GM11168 (cell line): ENCODE measurements at regions not wholly inside any gene's neighbourhood (a gene's known extent, or its start where the extent isn't known, plus 50 kb on each side); places are given as distances from the start of the nearest gene placed in this dataset.

Source experiments
- in situ Hi-C: fragments of 300-500 bp; cut with MboI; formaldehyde crosslinking; loops from one replicate; pipeline ENCODE4 v1.12.0; 2022; ENCODE audit warnings: low sequenced_read_pairs; ENCODE audit not compliant: unreplicated experiment

GRCh38 chr16:9489835-9490467, 398.5 kb downstream of the HAPSTR1 start:
- in situ Hi-C loops: no loop called here

DNA sequence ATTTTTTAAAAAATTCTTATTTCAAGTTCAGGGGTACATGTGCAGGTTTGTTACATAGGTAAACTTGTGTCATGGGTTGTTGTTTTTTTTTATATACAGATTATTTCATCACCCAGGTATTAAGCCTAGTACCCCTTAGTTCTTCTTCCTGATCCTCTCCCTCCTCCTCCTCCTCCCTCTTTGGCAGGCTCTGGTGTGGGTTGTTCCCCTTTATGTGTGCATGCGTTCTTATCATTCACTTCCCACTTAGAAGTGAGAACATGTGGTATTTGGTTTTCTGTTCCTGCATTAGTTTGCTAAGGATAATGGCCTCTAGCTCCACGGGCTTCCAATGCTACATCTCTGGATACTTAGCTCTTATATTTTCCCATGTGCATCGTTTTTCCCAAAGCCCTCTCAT, 404.4 kb downstream of the HAPSTR1 start:
- in situ Hi-C loops: no loop called here

- in situ Hi-C loops: no loop called here
Observed at GRCh38 chr16:9497750-9498149, 406.3 kb downstream of the HAPSTR1 start.

DNA sequence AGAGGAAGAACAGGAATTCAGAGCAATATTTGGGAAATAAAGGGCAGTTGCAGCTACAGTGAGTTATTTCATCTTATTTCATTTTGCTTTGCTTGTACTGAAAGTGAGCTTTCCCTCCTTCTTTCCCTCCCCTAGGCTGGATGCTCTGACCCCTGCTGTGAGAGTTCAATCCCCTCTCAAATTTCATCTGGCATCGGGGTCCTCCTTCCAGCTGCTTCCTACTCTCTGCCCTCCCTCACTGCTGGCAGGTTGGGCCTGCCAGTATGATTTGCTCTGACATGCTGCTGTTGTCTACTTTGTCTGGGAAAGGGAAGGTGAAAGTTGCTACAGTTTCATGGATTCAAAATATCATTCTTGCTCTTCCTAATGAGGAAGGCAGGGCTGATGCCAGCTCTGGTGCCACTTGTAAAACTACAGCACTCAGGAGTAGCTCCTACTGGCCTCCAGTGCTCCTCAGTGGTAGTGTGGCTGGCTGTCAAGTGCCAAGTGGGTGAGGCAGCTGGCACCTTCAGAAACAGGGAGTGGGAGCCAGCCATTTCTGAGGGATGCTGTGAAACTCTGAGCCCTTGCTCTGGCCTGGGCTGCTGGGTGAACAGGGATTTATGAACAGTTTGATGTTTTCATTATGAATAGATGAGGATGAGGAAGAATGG, 408.6 kb downstream of the HAPSTR1 start:
- in situ Hi-C loops: no loop called here

- in situ Hi-C loops: no loop called here
Observed at GRCh38 chr16:9500872-9501271, 409.4 kb downstream of the HAPSTR1 start.

GRCh38 chr16:9503251-9503984, 412.0 kb downstream of the HAPSTR1 start:
- in situ Hi-C loops: no loop called here

DNA sequence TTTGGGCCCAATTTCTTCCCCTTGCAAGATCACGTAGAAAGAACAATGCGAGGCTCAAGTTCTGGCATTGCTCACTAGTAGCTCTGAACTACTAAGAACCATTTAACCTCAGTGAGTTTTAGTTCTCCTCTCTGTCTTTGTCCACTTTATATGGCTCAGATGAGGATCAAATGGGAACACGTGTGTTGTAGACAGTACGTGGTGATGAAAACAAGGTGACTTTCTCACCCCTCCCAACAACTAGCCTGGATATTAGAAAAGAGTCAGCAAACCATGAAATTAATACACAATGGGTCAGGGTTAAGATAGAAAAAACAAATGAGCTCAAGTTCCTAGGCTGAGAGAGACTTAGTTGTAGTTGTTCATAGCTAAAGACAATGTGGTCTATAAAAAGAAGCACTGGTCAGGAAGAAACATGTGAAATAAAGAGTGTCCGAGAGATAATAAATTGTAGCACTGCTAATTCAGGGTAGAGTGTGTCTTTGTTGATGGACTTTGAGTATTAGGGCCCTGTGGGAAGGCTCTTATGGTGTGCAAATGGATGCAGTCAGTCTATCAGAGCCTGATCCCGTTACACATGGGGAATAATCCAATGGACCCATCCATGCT, 417.0 kb downstream of the HAPSTR1 start:
- in situ Hi-C loops: no loop called here

GRCh38 chr16:9509663-9510062, 418.2 kb downstream of the HAPSTR1 start:
- in situ Hi-C loops: no loop called here

DNA sequence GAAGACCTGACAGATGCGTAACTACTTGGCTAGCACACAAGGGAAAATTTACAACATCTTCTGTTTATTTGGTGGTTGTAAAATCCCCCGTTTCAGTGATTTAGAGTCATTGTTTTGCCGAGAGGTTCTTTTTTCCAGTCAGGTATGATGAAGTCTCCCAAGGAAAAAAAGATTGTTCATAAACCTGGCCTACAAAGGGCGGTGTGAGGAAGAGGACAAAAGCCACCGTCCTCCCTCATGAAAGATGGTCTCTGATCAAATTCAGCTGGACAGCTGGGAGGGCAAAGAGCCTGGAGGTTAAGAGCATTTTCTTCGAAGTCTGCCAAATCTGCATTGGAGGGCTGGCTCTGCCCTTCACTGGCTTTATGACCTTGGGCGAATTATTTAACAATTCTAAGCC, 419.9 kb downstream of the HAPSTR1 start:
- in situ Hi-C loops: no loop called here

GRCh38 chr16:9516444-9516843, 425.0 kb downstream of the HAPSTR1 start:
- in situ Hi-C loops: no loop called here

DNA sequence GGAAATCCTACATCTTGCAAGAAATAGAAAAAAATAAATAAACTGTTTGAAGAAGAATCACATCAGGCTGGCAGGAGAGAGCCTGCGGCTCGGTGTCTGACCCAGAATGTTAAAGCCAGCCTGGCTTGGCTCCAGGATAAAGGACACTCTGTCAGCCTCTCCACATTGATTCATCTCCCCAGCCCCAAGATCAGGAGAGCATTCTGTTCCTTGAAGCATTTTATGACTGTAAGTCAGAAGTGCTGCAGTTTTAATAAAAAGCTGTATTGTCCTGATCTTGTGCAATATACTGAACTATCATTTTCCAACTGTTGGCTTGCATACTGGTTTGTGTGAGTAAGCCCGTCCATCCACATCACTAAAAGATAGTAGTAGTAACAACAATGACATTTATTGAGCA, 426.6 kb downstream of the HAPSTR1 start:
- in situ Hi-C loops: no loop called here

DNA sequence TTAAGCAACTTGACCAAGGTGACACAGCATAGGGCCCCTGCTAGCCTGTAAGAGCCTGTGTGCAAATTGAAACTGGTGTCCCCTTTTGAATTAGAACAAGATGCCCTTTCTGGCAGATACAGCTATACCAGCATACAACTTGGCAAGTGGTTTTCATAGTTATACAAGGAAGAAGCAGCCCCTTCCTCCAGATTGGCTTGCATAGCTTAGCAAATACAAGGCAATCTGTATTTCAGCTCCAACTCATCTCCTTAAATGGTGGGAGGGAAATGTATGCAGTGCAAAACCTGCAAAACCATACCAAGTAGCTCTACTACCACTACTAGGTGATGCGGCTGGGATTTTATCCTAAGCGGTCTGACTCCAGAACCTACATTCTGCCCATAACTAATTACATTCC, 427.1 kb downstream of the HAPSTR1 start:
- in situ Hi-C loops: no loop called here

DNA sequence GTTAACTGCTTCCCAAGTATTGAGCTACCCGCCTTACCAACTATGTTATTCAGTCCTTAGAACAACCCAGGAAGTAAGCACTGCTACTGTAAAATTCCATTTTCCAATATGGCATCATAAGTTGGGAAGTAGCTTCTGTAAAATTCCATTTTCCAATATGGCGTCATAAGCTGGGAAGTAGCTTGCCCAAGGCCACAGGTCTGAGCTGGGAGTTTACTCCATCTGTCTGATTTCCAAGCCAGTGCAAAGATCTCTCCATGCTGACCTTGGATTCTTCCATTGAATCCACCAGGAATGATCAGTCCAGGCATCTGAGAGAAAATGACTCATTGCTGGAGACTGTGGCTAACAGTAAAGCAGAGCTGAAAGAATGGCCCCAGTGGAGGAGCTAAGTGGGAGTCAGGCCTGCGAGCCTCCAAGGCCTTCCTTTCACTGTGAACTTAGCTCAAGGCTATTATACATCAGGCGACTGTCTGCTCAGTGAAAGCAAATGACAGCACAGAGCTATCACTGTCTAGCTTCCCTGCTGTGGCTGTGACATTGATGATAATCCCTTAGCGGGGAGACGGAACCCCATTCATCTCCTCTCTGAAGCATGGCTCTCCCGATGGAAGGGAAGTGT, 430.4 kb downstream of the HAPSTR1 start:
- in situ Hi-C loops: no loop called here

- in situ Hi-C loops: no loop called here
Observed at GRCh38 chr16:9522614-9523013, 431.2 kb downstream of the HAPSTR1 start.

DNA sequence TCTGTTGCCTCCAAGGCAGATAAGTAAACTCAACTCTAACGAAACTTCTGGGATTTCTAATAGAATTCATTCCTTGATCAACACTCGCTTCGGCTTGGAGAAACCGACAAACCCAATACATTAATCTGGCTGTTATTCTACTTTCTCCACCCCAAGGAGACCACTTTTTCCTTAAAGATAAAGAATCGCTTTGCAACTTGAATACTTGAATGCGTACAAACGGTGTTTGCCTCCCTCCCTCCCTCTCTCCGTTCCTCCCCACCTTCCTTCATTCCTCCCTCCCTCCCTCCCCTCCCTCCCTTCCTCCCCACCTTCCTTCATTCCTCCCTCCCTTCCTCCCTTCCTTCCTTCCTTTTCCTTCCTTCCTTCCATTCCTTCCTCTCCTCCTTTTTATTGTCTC, 432.6 kb downstream of the HAPSTR1 start:
- in situ Hi-C loops: no loop called here

- in situ Hi-C loops: no loop called here
Observed at GRCh38 chr16:9525037-9525436, 433.6 kb downstream of the HAPSTR1 start.

DNA sequence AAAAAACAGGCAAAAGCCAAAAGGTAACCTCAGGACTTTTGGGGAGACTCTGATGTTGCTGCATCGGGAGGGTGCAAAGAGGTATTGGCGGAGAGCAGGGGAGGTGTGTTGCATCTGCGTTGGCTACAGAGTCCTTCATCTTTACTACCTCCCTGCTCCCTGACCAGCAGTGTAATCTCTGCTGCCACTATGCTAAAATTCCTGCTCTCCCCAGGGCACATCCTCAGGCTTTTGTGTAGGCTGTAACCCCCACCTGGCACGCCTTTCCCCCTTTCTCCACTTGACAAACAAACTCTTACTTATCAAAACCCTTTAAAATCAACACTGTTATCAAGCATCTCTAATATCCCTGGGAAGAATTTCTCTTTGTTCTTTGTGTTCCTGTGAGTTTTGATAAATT, 435.3 kb downstream of the HAPSTR1 start:
- in situ Hi-C loops: no loop called here

- in situ Hi-C loops: no loop called here
Observed at GRCh38 chr16:9527976-9528375, 436.5 kb downstream of the HAPSTR1 start.

DNA sequence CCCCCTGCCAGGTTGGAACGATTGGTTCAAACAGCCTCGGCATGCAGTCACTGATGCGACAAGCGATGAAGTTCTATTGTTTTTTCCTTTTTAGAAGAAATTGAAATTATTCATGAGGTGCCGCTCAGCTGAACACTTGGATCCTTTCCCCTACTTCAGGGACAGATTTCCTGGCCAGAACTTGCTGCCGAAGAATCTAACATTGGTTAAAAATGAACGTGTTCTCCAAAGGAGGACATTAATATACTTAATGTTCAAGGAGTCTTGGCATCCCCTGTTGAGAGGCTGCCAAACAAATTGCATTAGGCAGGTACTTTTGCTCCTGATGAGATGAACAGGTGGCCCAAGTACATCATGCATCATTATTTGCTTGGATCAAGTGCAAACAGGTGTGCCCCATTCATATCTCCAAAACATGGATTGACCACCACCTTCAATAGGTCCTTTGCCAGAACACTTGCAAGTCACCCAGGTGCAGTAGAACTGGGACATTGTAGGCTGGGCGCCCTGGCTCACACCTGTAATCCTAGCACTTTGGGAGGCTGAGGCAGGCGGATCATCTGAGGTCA, 437.2 kb downstream of the HAPSTR1 start:
- in situ Hi-C loops: no loop called here

DNA sequence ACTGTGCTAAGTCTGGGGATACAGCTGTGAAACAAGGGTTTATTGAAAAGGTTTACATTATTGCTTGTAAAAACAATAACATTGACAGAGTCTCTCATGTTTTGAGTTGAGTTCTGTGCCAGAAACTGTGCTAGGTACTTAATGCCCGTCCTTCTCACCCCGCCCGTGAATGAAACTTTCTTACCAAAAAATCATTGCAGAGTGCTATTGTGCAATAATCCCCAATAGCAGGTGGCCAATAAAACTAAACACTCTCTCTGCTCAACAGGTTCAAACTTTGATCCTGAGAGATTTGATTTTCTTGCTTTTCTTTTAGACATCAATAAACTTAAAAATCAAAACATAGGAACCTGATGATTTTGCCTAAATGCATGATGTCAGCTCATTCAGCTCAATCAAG, 441.6 kb downstream of the HAPSTR1 start:
- in situ Hi-C loops: no loop called here
